ENCODE measurements at regions not wholly inside any gene's neighbourhood (a gene's known extent, or its start where the extent isn't known, plus 50 kb on each side); places are given as distances from the start of the nearest gene placed in this dataset.

- Histone ChIP-seq H4K20me1 (ENCODE audit: insufficient read depth, low read length) (no peaks in the 10 kb centered on the region), H3K4me2 (ENCODE audit: low read length) (no peak overlapping the region), H3K27me3 (ENCODE audit: insufficient read depth, low read length) (no peaks in the 10 kb centered on the region), H3K36me3 (ENCODE audit: insufficient read depth, low read length) (no peaks in the 10 kb centered on the region), H2AFZ (ENCODE audit: low read depth, low read length) (no peak overlapping the region), H3K4me3 (ENCODE audit: insufficient read depth, low read depth, low read length) (no peak overlapping the region), H3K79me2 (ENCODE audit: insufficient read depth, low read length) (no peaks in the 10 kb centered on the region), H3K9me3 (ENCODE audit: insufficient read depth, low read depth, low read length) (no peaks in the 10 kb centered on the region), H3K4me1 (ENCODE audit: insufficient read depth, low read length) (peaks cover 12% of the 10 kb centered on the region), H3K27ac (ENCODE audit: low read depth, low read length) (no peak overlapping the region), H3K9ac (ENCODE audit: low read length) (no peak overlapping the region)
- Mint-ChIP-seq H3K27me3 (ENCODE audit: low read depth, unreplicated experiment) (no peaks in the 10 kb centered on the region), H3K36me3 (ENCODE audit: low read depth, unreplicated experiment) (no peaks in the 10 kb centered on the region), H3K27ac (ENCODE audit: unreplicated experiment) (no peak overlapping the region), H3K4me3 (ENCODE audit: unreplicated experiment) (no peak overlapping the region), H3K9me3 (ENCODE audit: unreplicated experiment) (peaks cover 5% of the 10 kb centered on the region), H3K4me1 (ENCODE audit: low read depth, unreplicated experiment) (peaks cover 14% of the 10 kb centered on the region)
- no peak for FAIRE-seq
- DNase-seq (ENCODE audit: low read depth), result no peak
- TF ChIP-seq, protein P1, sequence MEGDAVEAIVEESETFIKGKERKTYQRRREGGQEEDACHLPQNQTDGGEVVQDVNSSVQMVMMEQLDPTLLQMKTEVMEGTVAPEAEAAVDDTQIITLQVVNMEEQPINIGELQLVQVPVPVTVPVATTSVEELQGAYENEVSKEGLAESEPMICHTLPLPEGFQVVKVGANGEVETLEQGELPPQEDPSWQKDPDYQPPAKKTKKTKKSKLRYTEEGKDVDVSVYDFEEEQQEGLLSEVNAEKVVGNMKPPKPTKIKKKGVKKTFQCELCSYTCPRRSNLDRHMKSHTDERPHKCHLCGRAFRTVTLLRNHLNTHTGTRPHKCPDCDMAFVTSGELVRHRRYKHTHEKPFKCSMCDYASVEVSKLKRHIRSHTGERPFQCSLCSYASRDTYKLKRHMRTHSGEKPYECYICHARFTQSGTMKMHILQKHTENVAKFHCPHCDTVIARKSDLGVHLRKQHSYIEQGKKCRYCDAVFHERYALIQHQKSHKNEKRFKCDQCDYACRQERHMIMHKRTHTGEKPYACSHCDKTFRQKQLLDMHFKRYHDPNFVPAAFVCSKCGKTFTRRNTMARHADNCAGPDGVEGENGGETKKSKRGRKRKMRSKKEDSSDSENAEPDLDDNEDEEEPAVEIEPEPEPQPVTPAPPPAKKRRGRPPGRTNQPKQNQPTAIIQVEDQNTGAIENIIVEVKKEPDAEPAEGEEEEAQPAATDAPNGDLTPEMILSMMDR (IDR thresholded peaks at IDR 0.05; ENCODE audit: insufficient read depth, low read depth, low read length), result no peak
- TF ChIP-seq EZH2 (IDR thresholded peaks at IDR 0.05; ENCODE audit: insufficient read depth, low read length), result no peak
These were observed 184.6 kb upstream of the PRDM1 start for GRCh38 chr6:105901583-105901982.

DNA sequence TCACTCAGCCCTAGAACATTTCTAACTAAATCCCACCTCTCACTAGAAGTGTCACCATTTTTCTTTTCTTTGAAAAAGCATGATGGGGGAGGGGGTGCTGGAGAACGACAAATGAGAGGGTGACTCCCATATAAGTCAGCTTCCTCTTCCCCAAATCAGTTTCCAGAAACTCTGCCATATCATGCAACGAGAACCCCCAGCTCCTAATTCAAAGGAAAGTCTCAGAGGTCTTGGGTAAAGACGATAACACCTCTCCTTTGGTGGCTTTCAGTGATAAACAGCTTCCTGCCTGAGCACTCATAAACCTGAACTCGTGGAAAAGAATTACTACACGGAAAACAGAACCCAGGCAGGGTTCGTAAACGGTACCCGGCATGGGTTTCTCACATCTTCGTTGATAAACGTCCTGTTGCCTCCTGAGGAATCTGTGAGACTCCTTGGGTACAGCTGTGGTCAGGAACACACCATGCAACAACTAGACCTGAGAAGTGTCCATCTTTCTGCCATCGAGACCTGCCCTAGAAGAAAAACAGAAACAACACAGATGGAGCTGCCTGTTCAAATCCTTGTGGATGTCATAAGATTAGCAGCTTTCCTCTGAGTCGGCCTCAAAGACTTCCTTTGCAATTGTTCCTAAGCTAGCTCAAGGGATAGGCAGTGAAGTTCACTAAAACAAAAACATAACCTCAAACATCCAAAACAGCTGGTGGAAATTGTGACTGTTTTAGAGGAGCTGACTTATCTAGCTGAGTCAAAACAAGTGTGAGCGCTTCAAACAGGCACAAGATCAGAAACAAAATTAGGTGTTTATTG lies 185.8 kb upstream of the PRDM1 start:
- DNase-seq (ENCODE audit: low read depth) (peak; percentile 74), FAIRE-seq (peak; percentile 96)
- H2AFZ ChIP-seq (ENCODE audit: low read depth, low read length), result peak overlapping the region; percentile 13
- H3K9ac ChIP-seq (ENCODE audit: low read length), result no peak overlapping the region
- no peak overlapping the region for H3K4me3 Mint-ChIP-seq (ENCODE audit: unreplicated experiment)
- no peaks in the 10 kb centered on the region for H3K27me3 Mint-ChIP-seq (ENCODE audit: low read depth, unreplicated experiment)
- peak overlapping the region; percentile 21 for H3K4me2 ChIP-seq (ENCODE audit: low read length)
- H3K4me3 ChIP-seq (ENCODE audit: insufficient read depth, low read depth, low read length), result no peak overlapping the region
- peaks cover 15% of the 10 kb centered on the region for H3K4me1 ChIP-seq (ENCODE audit: insufficient read depth, low read length)
- H3K27ac Mint-ChIP-seq (ENCODE audit: unreplicated experiment), result peak overlapping the region; percentile 27
- no peak for TF ChIP-seq EZH2 (IDR thresholded peaks at IDR 0.05; ENCODE audit: insufficient read depth, low read length)
- TF ChIP-seq, protein P1 (IDR thresholded peaks at IDR 0.05; ENCODE audit: insufficient read depth, low read depth, low read length), result no peak
- no peaks in the 10 kb centered on the region for H3K27me3 ChIP-seq (ENCODE audit: insufficient read depth, low read length)
- H3K36me3 ChIP-seq (ENCODE audit: insufficient read depth, low read length), result no peaks in the 10 kb centered on the region
- no peaks in the 10 kb centered on the region for H3K9me3 ChIP-seq (ENCODE audit: insufficient read depth, low read depth, low read length)
- H3K27ac ChIP-seq (ENCODE audit: low read depth, low read length), result peak overlapping the region; percentile 24
- peaks cover 11% of the 10 kb centered on the region for H3K4me1 Mint-ChIP-seq (ENCODE audit: low read depth, unreplicated experiment)
- no peaks in the 10 kb centered on the region for H3K79me2 ChIP-seq (ENCODE audit: insufficient read depth, low read length)
- H4K20me1 ChIP-seq (ENCODE audit: insufficient read depth, low read length), result no peaks in the 10 kb centered on the region
- H3K36me3 Mint-ChIP-seq (ENCODE audit: low read depth, unreplicated experiment), result no peaks in the 10 kb centered on the region
- peaks cover 5% of the 10 kb centered on the region for H3K9me3 Mint-ChIP-seq (ENCODE audit: unreplicated experiment)

DNA sequence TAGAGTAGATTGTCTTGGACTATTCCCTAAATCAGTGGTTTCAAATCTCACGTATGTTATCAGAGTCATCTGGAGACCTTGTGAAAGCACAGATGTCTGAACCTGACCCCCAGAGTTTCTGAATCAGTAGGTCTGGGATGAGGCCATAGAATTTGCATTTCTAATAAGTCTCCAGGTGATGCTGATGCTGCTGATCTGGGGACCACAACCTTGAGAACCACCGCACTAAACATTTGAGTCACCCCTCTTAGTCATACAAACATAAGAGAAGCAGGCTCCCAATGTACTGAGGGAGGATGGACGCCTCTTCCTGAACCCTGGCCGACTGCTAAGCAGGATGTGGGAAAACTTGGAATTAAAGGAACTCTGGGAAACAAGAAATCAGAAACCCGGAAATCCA lies 187.8 kb upstream of the PRDM1 start:
- Histone ChIP-seq H3K4me1 (ENCODE audit: insufficient read depth, low read length) (peaks cover 15% of the 10 kb centered on the region), H3K4me3 (ENCODE audit: insufficient read depth, low read depth, low read length) (no peak overlapping the region), H3K4me2 (ENCODE audit: low read length) (peak overlapping the region; percentile 36), H4K20me1 (ENCODE audit: insufficient read depth, low read length) (no peaks in the 10 kb centered on the region), H3K9me3 (ENCODE audit: insufficient read depth, low read depth, low read length) (no peaks in the 10 kb centered on the region), H2AFZ (ENCODE audit: low read depth, low read length) (no peak overlapping the region), H3K9ac (ENCODE audit: low read length) (no peak overlapping the region), H3K27ac (ENCODE audit: low read depth, low read length) (peak overlapping the region; percentile 53), H3K79me2 (ENCODE audit: insufficient read depth, low read length) (no peaks in the 10 kb centered on the region), H3K36me3 (ENCODE audit: insufficient read depth, low read length) (no peaks in the 10 kb centered on the region), H3K27me3 (ENCODE audit: insufficient read depth, low read length) (no peaks in the 10 kb centered on the region)
- TF ChIP-seq, protein P1 (IDR thresholded peaks at IDR 0.05; ENCODE audit: insufficient read depth, low read depth, low read length), result no peak
- no peak for TF ChIP-seq EZH2 (IDR thresholded peaks at IDR 0.05; ENCODE audit: insufficient read depth, low read length)
- H3K27me3 Mint-ChIP-seq (ENCODE audit: low read depth, unreplicated experiment), result no peaks in the 10 kb centered on the region
- no peaks in the 10 kb centered on the region for H3K36me3 Mint-ChIP-seq (ENCODE audit: low read depth, unreplicated experiment)
- H3K4me3 Mint-ChIP-seq (ENCODE audit: unreplicated experiment), result no peak overlapping the region
- H3K9me3 Mint-ChIP-seq (ENCODE audit: unreplicated experiment), result peaks cover 5% of the 10 kb centered on the region
- no peak overlapping the region for H3K27ac Mint-ChIP-seq (ENCODE audit: unreplicated experiment)
- DNase-seq (ENCODE audit: low read depth), result peak; percentile 93
- peaks cover 15% of the 10 kb centered on the region for H3K4me1 Mint-ChIP-seq (ENCODE audit: low read depth, unreplicated experiment)
- FAIRE-seq, result peak; percentile 70
